HG03565 (cell line): ENCODE measurements at regions not wholly inside any gene's neighbourhood (a gene's known extent, or its start where the extent isn't known, plus 50 kb on each side); places are given as distances from the start of the nearest gene placed in this dataset.

Source experiments
- ATAC-seq: cut with Tn5 transposase; IDR thresholded peaks from one replicate; pipeline ENCODE4 v1.9.1; 2021; ENCODE audit warnings: mild to moderate bottlenecking, moderate library complexity; ENCODE audit not compliant: unreplicated experiment

DNA sequence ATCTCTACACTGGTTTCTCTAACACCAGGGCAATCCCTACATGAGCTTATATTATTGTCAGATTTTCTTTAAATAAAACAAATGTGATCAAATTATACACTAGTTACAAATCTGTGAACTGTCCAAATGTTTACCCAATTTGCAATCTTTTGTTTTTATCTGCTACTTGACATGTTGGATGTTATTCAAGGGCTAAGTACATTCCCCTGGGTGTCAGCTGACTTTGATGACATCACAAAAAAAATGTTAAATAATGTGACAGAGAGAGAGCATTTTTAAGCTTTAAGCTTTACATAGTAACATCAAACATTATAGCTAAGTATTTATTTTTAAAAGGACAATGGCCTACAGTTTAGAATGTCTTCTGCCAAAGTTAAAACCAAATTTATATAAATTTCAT, 431.3 kb upstream of the PKN2 start:
- no peak for ATAC-seq

DNA sequence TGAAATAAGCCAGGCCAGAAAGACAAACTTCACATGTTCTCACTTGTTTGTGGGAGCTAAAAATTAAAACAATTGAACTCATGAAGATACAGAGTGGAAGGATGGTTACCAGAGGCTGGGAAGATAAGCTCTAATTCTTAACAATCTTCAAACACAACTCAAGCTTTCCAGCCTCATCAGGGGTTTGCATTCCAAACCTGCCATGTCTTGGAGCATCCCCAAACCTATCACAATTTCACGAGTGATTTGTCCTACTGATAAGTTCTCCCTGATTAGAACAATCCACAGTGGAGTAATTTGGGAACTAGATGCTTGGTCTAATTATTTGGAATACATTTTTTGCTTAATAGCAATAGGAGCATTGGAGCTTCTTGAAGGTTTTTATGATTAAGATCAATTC, 418.5 kb upstream of the PKN2 start:
- ATAC-seq: no peak

DNA sequence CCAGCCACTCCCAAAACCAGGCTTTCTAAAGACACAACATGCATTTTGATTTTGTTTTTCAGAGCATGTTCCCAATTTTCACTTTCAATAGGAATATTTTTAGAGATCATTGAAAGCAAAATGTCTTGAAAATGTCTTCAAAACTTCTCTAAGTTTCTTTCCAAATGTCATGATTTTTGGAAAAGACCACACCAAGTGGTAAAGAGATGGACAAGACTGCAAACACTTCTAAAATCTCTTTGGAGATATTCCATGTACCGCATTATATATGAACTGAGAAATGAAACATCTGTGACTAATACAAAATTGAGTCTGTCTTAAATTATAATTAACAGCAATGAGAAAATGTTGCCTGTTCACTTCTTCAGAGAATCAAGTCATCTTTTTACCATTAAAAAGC, 418.0 kb upstream of the PKN2 start:
- ATAC-seq: no peak

DNA sequence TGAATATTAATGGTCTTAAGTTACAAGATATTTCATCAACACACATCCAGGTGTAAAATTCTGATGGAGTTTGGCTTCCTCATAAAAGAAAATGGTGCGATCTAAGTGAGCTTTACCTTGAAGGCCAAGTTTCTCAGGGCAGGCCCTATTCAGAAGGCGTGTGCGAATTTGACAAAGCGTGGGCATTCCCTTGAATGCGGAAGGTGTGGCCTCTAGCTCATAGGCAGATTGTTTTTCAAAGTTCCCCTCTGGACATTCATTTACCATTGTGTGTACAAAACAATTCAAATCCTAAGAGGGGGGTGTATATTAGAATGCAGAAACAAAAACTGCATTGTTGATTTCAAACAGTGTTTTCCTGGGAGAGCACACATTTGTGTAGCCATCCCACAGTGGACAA, 411.9 kb upstream of the PKN2 start:
- ATAC-seq: no peak

DNA sequence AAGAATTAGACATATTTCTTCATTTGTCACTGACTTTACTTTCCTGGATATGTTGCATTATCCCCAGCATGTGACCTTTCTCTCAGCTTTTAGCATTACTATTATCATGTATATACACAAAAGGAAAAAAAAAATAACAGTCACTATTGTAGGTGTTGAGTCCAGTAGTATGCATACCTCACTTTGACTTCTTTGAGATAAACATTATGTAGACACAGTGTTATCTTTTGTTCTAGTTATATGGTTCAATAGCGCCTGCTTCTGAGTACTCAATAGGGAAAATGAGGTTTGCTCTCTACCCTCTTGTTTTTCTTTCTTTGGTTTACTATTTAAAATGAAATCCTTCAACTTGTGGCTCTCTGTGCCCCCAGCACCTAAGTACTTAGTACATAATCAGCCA, 409.6 kb upstream of the PKN2 start:
- no peak for ATAC-seq

DNA sequence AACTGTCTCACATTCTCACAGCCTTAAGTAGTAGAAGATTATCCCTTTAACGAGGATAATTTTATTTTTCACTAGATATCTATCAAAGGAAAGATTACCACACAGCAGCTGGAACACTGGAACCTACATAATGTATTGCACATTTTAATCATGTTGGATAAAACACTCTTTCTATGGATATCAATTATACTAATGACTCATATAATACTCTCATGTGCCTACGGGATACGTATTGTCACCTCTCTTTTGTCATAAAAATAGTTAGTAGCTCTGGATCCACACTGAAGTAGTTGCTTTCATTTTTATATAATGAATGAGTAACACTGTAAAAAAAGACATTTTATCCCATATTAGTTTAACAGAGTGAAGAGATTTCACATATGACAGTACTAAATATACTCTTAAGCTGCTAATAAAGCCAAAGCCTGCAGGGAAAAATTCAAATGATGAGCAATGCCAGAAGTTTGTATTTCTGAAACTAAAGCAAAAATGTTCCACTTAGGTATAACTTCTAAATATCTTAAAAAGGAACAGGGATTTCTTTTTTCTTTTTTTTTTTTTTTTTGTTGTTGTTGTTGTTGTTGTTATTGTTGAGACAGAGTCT, 408.7 kb upstream of the PKN2 start:
- no peak for ATAC-seq

DNA sequence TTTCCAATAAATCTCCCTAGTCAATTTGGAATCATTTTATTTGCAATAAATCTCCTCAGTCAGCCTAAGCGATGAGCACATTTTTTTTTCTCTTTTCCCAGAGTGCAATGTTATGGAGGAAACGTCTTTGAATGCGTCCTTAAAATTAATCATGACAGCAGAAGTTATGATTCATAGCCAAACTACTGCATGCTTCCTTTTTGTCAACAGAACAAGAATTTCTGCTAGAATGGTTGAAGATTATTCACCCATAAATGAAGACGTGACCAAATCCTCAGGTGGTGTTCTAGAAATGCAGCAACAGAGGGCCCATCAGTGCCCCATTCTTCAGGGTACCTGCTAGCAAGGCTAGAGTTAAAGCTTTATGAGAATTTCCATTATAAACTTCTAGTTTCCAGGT, 407.9 kb upstream of the PKN2 start:
- no peak for ATAC-seq

DNA sequence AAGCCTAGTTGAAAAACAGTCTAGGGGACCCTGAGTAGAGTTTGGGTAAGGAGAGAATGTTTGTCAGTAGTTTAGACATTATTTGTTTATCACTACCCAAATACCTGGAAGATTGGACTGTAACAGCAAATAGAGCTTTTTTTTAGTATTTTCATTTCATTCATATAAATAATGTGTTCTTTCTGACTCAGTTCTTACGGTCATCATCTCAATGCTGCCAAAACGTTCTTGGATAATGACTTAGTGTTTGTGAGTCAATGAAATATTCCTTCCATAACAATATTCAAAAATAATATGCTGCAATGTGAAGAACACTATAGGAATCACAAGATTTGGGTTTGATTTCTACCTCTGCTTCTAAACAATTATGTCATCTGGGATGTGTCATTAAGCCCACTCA, 400.0 kb upstream of the PKN2 start:
- ATAC-seq: no peak

DNA sequence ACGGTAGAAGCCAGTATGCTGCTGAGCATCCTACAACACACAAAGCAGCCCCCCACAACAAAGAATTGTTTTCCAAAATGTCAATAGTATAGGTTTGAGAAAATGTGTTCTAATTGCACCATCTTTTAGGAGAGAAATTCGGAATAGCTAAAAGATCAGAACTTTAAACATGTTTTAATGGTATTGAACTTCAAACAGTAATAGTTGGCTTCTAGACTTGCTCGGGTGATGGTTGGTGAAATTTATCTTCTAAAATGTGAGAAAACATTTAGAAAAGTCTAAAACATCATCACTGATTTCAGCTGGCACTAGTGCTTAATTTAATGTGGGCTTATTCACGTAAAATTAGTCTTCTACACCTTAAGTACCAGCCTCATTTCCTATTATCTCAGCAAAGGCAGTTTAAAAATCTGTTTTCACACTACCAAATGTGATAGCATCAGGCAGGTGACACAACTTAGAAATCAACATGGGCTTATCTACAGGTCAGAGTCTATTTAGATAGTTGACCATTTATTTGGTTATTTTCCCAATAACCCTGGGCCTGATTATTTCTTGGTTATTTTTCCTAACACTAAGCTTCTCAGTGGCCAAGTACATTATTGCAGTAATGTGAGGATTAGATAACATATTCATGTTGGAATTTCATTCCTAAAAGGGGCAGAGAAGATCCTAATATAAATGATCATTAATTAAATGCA, 399.3 kb upstream of the PKN2 start:
- no peak for ATAC-seq

DNA sequence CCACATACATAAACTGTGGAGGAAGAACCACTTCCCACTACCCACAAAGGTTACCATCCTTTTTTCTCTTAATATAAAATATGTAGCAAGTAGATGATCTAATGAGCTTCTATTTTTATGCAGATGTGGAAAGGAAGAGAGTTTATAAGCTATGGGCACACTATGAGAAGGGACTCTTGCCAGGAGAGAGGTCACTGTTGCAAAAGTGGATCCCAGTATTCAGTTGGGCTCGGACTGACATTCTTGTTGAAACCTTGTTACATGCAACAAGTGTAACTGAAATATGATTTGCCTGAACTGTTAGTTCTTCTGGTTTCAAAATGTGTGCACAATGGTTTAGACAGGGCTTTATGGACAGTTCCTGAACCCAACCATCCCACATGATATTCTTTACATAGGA, 397.4 kb upstream of the PKN2 start:
- ATAC-seq: no peak

DNA sequence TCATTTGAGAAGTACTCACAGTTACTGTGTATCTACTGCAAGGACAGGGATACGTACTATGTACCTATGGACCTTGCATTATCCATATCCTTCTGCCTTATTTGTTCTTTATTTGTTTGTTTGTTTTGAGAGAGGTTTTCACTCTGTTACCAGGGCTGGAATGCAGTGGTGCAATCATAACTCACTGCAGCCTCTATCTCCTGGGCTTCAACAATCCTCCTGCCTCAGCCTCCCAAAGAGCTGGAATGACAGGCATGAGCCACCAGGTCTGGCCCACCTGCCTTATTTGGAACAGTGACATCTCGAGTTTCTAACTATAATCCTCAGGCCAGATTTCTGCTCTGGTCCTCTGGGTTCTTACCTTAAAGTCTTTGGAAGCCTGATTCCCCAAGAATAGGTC, 395.5 kb upstream of the PKN2 start:
- ATAC-seq: no peak

DNA sequence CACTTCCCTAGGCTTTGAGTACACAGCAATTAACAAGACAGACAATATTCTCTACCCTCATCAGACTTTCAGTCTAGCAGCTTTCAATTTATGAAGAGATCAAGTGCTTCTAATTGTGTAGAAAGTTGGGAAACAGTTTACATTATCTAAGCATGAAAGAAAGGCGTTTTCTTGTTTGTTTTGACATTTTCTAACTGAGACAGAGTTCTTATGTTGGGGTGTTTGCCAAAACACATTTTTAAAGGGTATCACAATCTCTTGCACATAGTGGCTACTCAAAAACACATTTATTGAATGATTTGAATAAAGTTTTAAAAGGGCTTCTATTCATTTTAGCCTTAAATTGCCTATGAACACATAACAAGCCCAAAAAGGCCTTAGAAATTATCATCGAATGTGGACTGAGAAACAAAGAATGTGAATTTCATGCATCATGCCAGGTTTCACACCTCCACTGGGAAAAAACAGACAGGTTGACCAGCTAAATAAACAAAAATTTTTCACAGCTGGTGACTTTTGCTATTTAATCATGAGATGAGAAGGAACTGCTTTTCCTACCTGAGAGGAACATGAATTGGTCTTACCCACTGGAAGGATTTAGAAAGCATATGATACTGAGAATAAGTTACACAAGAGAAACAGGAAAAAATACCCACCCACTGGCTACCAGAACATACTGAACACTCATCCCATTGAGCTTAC, 394.5 kb upstream of the PKN2 start:
- no peak for ATAC-seq

DNA sequence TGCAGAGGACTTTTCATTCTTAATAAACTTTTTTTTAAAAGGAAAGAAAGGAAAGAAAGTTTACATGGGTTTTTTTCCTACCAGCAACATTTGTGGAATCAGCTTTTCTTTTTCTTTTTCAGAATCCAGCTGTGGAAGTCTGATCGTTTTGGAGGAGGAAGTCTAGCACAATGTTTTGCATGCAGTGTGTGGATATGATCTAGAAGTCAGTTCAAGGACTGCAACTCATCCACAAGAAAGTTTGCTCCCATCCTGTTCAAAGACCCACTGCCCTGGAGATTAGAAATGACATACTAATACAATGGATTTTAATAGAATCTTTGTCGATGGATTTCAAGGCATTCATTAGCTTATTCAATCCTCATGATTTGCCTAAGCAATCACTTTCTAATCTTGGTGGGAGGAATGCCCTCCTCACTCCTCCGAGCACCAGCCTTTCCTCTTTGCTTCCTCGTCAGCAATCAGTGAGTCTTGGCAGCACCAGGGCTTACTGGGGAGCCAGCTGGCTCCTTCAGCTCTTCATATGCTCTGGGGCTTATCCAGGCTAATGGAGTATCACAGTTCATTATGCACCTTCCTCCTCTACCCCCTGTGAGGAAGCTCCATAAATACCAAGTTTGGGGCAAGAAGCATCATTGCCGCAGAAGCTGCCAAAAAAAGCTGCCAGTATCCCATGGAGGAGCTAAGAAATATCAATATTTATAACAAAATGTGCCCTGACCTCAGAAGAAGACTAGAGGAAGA, 392.3 kb upstream of the PKN2 start:
- ATAC-seq: no peak

DNA sequence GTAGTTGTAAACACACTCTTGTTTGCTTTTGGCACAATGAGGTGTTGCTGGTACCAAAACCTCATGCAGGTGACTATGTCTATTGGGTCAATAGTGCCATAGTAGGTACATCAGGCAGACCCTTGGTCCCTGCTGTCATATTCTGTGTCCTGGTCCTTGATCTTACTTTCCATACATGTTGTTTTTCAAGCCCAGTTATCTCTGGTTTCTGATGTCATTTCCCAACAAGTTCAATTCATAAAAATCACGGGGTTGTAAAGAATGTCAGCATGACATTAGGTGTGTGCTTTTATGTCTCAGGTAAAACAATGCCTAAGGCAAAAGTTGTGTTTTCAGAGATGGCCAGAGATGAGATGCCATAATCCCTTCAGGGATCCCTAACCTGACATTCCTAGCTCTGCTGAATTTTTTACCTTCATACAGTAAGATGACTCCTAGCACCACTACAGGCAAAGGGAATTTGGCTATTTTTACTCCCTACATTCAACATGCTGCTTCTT, 390.3 kb upstream of the PKN2 start:
- no peak for ATAC-seq

DNA sequence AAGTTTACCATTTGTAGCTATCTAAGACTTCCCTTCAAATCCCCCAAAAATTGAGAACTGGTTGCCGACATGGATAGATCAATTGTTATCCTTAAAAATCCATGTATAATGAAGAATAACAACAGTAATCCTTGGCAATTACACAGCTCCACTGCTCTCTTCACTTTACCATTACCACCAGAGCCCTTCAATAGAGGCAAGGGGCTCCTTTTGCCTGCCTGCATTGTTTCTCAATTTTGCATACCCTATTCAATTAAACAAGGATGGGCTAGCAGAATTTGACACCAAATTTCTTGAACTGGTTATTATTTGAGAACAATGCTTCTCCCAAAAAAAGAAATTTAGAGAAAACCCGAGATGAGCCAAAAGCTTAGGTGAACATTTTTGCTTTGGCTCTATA, 387.8 kb upstream of the PKN2 start:
- ATAC-seq: no peak

DNA sequence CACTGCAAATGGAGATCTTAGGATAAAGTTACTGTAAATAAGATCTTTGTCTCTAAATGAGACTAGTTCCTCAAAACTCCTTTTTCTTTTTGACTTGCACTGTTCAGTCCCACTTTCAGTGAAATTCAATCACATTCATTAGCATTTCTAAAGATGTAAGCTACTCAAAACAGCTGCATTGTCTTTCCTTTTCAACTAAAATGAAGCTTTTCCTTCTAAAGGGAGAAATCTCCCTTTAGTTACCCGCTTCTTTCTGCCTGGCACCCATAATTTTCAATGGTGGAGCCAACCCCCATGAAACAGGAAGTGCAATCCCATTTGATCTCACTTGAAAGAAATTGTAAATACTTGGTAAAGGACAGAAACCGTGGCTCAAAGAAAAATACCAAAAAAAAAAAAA, 387.4 kb upstream of the PKN2 start:
- ATAC-seq: no peak

DNA sequence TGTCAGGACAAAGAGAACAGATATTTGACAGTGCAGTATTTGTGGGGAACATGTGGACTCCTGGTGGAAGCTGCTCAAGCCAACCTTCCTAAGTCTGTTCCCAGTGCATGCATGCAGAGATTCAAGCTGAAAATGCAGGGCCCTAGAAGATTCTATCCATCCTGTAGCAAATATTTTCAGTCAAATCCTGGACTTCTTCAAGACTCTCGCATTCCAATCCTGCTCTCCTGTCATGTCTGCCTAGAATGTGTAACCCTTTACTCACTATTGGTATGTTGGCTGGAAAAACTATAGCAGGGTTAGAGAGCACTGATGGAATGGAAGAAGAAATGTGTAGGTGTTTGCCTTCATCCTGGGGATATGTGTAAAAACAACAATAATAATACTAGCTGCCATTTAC, 385.6 kb upstream of the PKN2 start:
- ATAC-seq: no peak

DNA sequence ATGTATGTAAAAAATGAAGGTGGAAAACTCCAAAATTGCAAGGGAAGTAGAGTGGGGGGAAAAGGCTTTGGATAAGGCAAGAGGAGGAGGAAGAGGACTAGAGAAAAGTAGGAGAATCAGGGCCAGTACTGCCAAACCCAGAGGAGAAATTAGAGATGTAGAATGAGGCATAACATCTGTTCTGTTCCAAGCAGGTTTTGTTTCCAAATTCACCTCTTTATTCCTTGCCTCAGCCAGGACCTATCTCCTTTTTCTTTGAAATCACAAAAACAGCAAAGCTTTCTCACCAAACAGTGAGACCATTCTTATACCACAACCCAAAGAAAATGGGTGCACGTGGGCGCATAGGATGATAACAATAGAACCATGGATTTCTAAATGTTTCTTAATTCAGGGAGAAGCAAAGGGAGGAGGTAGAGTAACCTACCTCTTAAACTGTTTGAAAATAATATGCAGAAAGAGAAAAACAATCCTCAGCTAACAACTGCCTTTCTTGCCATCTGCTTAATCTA, 383.3 kb upstream of the PKN2 start:
- ATAC-seq: no peak

DNA sequence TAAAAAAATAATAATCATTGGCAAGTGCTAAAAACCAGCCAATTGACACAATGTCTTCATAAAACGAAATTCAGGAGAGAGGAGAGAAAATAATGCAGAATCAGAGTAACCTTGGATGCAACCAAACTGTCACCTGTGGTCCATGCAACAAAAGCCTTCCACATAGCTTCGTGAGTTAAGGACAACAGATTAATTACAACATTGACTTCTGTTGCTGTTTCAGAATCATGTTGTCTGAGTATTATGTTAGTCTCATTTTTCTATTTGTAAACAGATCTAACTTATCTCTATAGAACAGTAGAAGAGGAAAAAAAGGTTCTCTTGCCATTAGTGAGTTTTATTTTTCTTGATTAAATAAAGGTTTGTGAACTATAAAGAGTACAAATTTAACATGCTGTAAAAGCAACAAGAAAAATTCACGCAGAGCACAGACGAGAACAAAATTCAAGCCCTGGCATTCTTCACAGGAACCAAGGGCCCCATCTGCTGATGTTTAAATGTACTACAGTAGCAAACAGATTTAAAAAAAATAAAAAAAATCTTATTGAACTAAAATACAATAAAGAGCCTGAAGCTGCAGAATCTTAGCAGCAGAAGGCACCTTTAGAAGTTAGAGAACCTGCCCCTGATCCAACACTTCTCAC, 381.1 kb upstream of the PKN2 start:
- ATAC-seq: peak; percentile 51

DNA sequence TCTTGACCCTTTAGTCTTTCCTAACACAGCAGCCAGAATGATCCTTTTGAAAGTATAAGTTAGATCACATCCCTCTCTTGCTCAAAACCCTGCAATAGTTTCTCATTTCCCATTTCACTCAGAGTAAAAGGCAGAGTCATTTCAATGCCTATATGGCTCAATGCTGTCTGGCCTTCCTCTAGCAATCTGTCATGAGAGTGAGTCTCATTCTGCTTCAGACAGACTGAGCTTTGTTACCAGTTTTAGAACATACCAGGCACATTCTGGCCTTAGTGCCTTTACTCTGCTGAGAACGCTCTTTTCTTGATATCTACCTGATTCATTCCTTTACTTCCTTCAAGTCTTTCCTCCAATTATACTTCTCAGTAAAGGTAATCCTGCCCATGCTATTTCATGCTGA, 372.8 kb upstream of the PKN2 start:
- no peak for ATAC-seq

DNA sequence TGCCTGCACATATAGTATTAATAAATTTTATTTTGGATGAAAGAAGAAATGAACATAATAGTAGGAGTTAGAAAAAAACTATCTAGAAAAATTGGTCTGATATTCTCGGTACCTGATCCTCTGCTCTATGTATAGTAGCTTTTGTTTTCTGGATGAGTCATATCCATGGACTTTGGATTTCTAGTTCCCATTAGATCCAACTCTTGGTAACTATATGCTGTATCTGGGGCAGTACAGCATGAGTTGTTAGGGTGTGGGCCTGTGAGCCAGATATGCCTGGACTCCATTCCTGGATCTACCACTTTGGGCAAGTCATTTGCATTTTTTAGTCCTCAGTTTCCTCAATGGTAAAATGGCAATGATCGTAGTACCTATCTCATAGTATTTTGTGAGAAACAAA, 372.2 kb upstream of the PKN2 start:
- ATAC-seq: no peak
